KMS-11 (cell line): ENCODE measurements at regions not wholly inside any gene's neighbourhood (a gene's known extent, or its start where the extent isn't known, plus 50 kb on each side); places are given as distances from the start of the nearest gene placed in this dataset.
"Not testable (repeated sequence)": the region's sequence is repeated elsewhere in the genome, so short reads cannot be mapped to it uniquely, and the experiment has no call there.

ENCODE experiments used
- H2AFZ ChIP-seq: fragments of 200-600 bp; sonication (generic); 2 replicates; pipeline ENCODE4 v1.6.1; 2016; ENCODE audit warnings: antibody characterized with exemption, mixed run types, low read depth
- H3K27ac ChIP-seq: fragments of 200-600 bp; sonication (generic); 2 replicates; pipeline ENCODE4 v1.6.1; 2016; ENCODE audit warnings: mild to moderate bottlenecking, mixed run types
- H3K27me3 ChIP-seq: fragments of 200-600 bp; sonication (generic); 2 replicates; pipeline ENCODE4 v1.6.1; 2017; ENCODE audit warnings: mild to moderate bottlenecking, low read depth, mixed run types, moderate library complexity; ENCODE audit not compliant: insufficient read depth
- H3K36me3 ChIP-seq: fragments of 200-600 bp; sonication (generic); 2 replicates; pipeline ENCODE4 v1.6.1; 2017; ENCODE audit warnings: mild to moderate bottlenecking, mixed run types; ENCODE audit not compliant: insufficient read depth
- H3K4me1 ChIP-seq: fragments of 200-600 bp; sonication (generic); 2 replicates; pipeline ENCODE4 v1.6.1; 2016; ENCODE audit warnings: mild to moderate bottlenecking, low read depth, mixed run types; ENCODE audit not compliant: poor library complexity, severe bottlenecking
- H3K4me2 ChIP-seq: fragments of 200-600 bp; sonication (generic); 2 replicates; pipeline ENCODE4 v1.7.0; 2016; ENCODE audit warnings: mild to moderate bottlenecking, mixed run types
- H3K4me3 ChIP-seq: fragments of 200-600 bp; sonication (generic); IDR thresholded peaks from 2 replicates; pipeline ENCODE4 v1.6.1; 2017; ENCODE audit warnings: low read depth, low read length, mixed read lengths; ENCODE audit not compliant: insufficient read depth
- H3K79me2 ChIP-seq: fragments of 200-600 bp; sonication (generic); 2 replicates; pipeline ENCODE4 v1.6.1; 2016; ENCODE audit warnings: low read depth, mixed run types; ENCODE audit not compliant: insufficient read depth
- H3K9ac ChIP-seq: fragments of 200-600 bp; sonication (generic); 2 replicates; pipeline ENCODE4 v1.6.1; 2016; ENCODE audit warnings: mild to moderate bottlenecking, mixed run types
- H4K20me1 ChIP-seq: fragments of 200-600 bp; sonication (generic); 2 replicates; pipeline ENCODE4 v1.6.1; 2016; ENCODE audit warnings: mild to moderate bottlenecking, mixed run types; ENCODE audit not compliant: insufficient read depth
- CTCF ChIP-seq: fragments of 200-600 bp; sonication (generic); conservative IDR thresholded peaks from 2 replicates; pipeline ENCODE4 v1.6.1; 2017; ENCODE audit warnings: low read depth, mild to moderate bottlenecking, antibody characterized with exemption, low read length, moderate library complexity, mixed read lengths

DNA sequence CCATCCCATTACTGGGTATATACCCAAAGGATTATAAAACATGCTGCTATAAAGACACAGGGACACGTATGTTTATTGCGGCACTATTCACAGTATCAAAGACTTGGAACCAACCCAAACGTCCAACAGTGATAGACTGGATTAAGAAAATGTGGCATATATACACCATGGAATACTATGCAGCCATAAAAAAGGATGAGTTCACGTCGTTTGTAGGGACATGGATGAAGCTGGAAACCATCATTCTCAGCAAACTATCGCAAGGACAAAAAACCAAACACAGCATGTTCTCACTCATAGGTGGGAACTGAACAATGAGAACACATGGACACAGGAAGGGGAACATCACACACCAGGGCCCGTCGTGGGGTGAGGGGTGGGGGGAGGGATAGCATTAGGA, 106.1 kb downstream of the CHD1L start:
- not testable (repeated sequence) for H3K27me3 ChIP-seq, H2AFZ ChIP-seq, H3K4me2 ChIP-seq, H3K4me1 ChIP-seq, H3K79me2 ChIP-seq, H4K20me1 ChIP-seq, H3K9ac ChIP-seq, H3K36me3 ChIP-seq, H3K4me3 ChIP-seq, H3K27ac ChIP-seq

DNA sequence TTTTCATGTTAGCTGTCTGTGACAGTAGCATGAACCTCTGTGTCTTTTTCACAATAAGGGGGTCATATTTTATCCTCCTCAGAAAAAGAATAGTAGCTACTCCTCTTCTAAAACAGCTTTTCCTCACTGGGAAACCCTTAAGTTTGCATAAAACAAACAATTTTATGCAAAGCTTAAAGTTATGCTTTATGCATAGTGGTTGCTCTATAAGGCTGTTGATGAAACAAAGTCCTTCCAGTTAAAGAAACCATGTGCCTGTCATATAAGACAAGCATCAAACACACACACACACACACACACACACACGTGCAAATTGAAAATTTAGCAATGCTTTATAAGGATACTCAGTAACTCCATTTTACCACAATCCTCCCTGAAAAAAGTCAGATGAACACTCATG, 107.0 kb downstream of the CHD1L start:
- no peaks in the 10 kb centered on the region for H3K27me3 ChIP-seq
- TF ChIP-seq CTCF: no peak
- H3K36me3 ChIP-seq: no peaks in the 10 kb centered on the region
- no peak overlapping the region for H2AFZ ChIP-seq
- no peak overlapping the region for H3K27ac ChIP-seq
- H3K79me2 ChIP-seq: no peaks in the 10 kb centered on the region
- H3K4me3 ChIP-seq: no peak overlapping the region
- no peaks in the 10 kb centered on the region for H3K4me1 ChIP-seq
- H3K4me2 ChIP-seq: no peak overlapping the region
- no peak overlapping the region for H3K9ac ChIP-seq
- no peaks in the 10 kb centered on the region for H4K20me1 ChIP-seq

DNA sequence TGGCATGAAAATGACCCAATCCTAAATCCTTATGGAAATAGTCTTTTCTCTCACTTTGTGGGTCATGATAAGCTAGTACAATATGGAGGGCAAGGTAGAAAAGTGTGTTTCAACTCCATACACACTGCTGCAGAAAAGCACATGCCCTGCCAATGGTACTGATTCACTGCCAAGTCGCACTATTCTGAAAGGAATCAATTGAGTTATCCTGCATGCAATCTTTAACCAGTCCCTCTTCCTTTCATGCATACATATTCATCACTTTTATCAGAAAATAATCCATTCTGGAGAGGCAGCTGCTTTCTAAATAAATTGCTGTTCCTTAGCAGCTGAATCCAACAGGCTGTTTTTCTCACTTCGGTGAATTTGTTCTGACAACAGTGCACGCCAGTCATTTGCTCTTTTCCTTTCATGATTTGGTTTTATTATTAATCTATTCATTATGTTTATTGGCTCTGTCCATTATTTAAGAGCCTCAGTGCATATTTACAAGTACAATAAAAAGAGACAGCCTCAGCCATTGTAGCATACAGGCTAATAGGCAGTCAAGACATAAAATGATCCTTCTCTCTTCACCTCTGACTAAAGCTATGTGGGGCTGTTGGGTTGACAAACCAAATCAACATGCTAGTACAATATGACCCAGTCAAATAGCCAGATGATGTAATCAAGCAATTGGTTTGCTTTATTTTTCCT, 108.8 kb downstream of the CHD1L start:
- Histone ChIP-seq H3K4me1 (no peaks in the 10 kb centered on the region), H4K20me1 (no peaks in the 10 kb centered on the region), H3K27me3 (no peaks in the 10 kb centered on the region), H3K4me3 (no peak overlapping the region), H3K9ac (no peak overlapping the region), H3K36me3 (no peaks in the 10 kb centered on the region), H3K79me2 (no peaks in the 10 kb centered on the region), H2AFZ (no peak overlapping the region), H3K4me2 (no peak overlapping the region), H3K27ac (no peak overlapping the region)
- no peak for TF ChIP-seq CTCF

GRCh38 chr1:147377263-147378246, 135.1 kb downstream of the CHD1L start:
- no peaks in the 10 kb centered on the region for H3K79me2 ChIP-seq
- H3K4me3 ChIP-seq: no peak overlapping the region
- H2AFZ ChIP-seq: no peak overlapping the region
- no peak overlapping the region for H3K4me2 ChIP-seq
- H3K9ac ChIP-seq: no peak overlapping the region
- no peaks in the 10 kb centered on the region for H3K36me3 ChIP-seq
- no peak overlapping the region for H3K27ac ChIP-seq
- H3K4me1 ChIP-seq: no peaks in the 10 kb centered on the region
- no peaks in the 10 kb centered on the region for H3K27me3 ChIP-seq
- no peak for TF ChIP-seq CTCF
- no peaks in the 10 kb centered on the region for H4K20me1 ChIP-seq
